ENCODE measurements at regions not wholly inside any gene's neighbourhood (a gene's known extent, or its start where the extent isn't known, plus 50 kb on each side); places are given as distances from the start of the nearest gene placed in this dataset.

DNA sequence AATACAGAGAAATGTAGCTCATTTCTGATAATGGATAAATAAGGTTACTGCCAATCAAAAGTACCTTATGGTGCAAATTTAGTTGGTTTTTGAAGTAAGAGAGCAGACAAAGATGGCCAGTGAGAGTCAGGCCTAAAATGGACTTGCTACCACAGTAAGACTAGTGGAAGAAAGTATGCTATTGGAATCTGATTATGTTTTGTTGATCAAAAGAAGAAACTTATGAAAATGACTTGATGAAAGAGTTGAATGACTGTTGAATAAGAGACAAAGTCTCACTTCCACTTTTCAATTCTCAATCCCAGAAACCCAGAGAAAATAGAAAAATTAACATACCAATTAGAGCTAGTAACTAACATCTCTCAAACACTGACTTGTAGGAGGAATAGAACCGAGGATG, 737.8 kb upstream of the INTU start:
- Histone ChIP-seq H3K4me3 (ENCODE audit: low read depth in 1 of 3, low read length in 3 of 3) (no peak overlapping the region), H3K4me1 (ENCODE audit: control insufficient read depth in 4 of 4, insufficient read depth in 4 of 4, low read length in 3 of 4) (no peaks in the 10 kb centered on the region), H3K9me3 (ENCODE audit: control insufficient read depth in 4 of 4, low read length in 3 of 4) (peaks cover 4 to 8% (median 6%) of the 10 kb centered on the region in 4 donors), H3K27me3 (ENCODE audit: control insufficient read depth in 4 of 4, insufficient read depth in 4 of 4, low read length in 3 of 4) (no peaks in the 10 kb centered on the region), H3K36me3 (ENCODE audit: control insufficient read depth in 4 of 4, insufficient read depth in 3 of 4, low read depth in 1 of 4, low read length in 3 of 4) (no peaks in the 10 kb centered on the region), H3K27ac (ENCODE audit: low read depth in 1 of 2, low read length in 2 of 2) (no peak overlapping the region), H3K9ac (ENCODE audit: low read depth in 1 of 2, low read length in 2 of 2) (no peak overlapping the region)
- WGBS, result 44% methylated on average over 1 of the region's 1 CpG
- no peak for TF ChIP-seq GABPA (IDR thresholded peaks at IDR 0.05 in 1 of 2, conservative IDR thresholded peaks at IDR 0.05 in 1 of 2)
- no peak for DNase-seq (ENCODE audit: low spot score)

- Histone ChIP-seq H3K9ac (ENCODE audit: low read depth in 1 of 2, low read length in 2 of 2) (no peak overlapping the region), H3K9me3 (ENCODE audit: control insufficient read depth in 4 of 4, low read length in 3 of 4) (peaks cover 4 to 8% (median 6%) of the 10 kb centered on the region in 4 donors), H3K27me3 (ENCODE audit: control insufficient read depth in 4 of 4, insufficient read depth in 4 of 4, low read length in 3 of 4) (no peaks in the 10 kb centered on the region), H3K4me1 (ENCODE audit: control insufficient read depth in 4 of 4, insufficient read depth in 4 of 4, low read length in 3 of 4) (no peaks in the 10 kb centered on the region), H3K36me3 (ENCODE audit: control insufficient read depth in 4 of 4, insufficient read depth in 3 of 4, low read depth in 1 of 4, low read length in 3 of 4) (no peaks in the 10 kb centered on the region), H3K4me3 (ENCODE audit: low read depth in 1 of 3, low read length in 3 of 3) (no peak overlapping the region), H3K27ac (ENCODE audit: low read depth in 1 of 2, low read length in 2 of 2) (no peak overlapping the region)
- TF ChIP-seq NR2F2 (IDR thresholded peaks at IDR 0.05) (no peak), HNF4A (conservative IDR thresholded peaks at IDR 0.05) (no peak), FOXA1 (IDR thresholded peaks at IDR 0.05) (no peak), FOXA2 (IDR thresholded peaks at IDR 0.05) (no peak)
- TF ChIP-seq, protein P1, sequence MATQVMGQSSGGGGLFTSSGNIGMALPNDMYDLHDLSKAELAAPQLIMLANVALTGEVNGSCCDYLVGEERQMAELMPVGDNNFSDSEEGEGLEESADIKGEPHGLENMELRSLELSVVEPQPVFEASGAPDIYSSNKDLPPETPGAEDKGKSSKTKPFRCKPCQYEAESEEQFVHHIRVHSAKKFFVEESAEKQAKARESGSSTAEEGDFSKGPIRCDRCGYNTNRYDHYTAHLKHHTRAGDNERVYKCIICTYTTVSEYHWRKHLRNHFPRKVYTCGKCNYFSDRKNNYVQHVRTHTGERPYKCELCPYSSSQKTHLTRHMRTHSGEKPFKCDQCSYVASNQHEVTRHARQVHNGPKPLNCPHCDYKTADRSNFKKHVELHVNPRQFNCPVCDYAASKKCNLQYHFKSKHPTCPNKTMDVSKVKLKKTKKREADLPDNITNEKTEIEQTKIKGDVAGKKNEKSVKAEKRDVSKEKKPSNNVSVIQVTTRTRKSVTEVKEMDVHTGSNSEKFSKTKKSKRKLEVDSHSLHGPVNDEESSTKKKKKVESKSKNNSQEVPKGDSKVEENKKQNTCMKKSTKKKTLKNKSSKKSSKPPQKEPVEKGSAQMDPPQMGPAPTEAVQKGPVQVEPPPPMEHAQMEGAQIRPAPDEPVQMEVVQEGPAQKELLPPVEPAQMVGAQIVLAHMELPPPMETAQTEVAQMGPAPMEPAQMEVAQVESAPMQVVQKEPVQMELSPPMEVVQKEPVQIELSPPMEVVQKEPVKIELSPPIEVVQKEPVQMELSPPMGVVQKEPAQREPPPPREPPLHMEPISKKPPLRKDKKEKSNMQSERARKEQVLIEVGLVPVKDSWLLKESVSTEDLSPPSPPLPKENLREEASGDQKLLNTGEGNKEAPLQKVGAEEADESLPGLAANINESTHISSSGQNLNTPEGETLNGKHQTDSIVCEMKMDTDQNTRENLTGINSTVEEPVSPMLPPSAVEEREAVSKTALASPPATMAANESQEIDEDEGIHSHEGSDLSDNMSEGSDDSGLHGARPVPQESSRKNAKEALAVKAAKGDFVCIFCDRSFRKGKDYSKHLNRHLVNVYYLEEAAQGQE (IDR thresholded peaks at IDR 0.05), result no peak
- TF ChIP-seq, protein P2, sequence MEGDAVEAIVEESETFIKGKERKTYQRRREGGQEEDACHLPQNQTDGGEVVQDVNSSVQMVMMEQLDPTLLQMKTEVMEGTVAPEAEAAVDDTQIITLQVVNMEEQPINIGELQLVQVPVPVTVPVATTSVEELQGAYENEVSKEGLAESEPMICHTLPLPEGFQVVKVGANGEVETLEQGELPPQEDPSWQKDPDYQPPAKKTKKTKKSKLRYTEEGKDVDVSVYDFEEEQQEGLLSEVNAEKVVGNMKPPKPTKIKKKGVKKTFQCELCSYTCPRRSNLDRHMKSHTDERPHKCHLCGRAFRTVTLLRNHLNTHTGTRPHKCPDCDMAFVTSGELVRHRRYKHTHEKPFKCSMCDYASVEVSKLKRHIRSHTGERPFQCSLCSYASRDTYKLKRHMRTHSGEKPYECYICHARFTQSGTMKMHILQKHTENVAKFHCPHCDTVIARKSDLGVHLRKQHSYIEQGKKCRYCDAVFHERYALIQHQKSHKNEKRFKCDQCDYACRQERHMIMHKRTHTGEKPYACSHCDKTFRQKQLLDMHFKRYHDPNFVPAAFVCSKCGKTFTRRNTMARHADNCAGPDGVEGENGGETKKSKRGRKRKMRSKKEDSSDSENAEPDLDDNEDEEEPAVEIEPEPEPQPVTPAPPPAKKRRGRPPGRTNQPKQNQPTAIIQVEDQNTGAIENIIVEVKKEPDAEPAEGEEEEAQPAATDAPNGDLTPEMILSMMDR (IDR thresholded peaks at IDR 0.05; ENCODE audit: low read depth, low read length, missing input control), result no peak
- 75% methylated on average over 2 of the region's 2 CpGs for WGBS
- no peak for DNase-seq (ENCODE audit: low spot score)
Measured at GRCh38 chr4:126895988-126896570, 736.7 kb upstream of the INTU start.

DNA sequence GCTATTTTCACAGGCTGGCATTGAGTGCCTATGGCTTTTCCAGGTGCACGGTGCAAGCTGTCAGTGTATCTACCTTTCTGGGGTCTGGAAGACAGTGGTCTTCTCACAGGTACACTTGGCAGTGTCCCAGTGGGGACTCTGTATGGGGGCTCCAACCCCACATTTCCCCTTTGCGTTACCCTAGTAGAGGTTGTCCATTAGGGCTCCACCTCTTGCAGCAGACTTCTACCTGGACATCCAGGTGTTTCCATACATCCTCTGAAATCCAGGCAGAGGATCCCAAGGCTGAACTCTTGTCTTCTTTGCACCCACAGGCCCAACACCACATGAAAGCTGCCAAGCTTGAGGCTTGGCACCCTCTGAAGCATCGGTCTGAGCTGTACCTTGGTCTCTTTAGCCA, 735.7 kb upstream of the INTU start:
- H3K9ac ChIP-seq (ENCODE audit: low read depth in 1 of 2, low read length in 2 of 2), result no peak overlapping the region
- no peaks in the 10 kb centered on the region for H3K27me3 ChIP-seq (ENCODE audit: control insufficient read depth in 4 of 4, insufficient read depth in 4 of 4, low read length in 3 of 4)
- H3K27ac ChIP-seq (ENCODE audit: low read depth in 1 of 2, low read length in 2 of 2), result no peak overlapping the region
- H3K4me3 ChIP-seq (ENCODE audit: low read depth in 1 of 3, low read length in 3 of 3), result no peak overlapping the region
- H3K4me1 ChIP-seq (ENCODE audit: control insufficient read depth in 4 of 4, insufficient read depth in 4 of 4, low read length in 3 of 4), result no peaks in the 10 kb centered on the region
- H3K9me3 ChIP-seq (ENCODE audit: control insufficient read depth in 4 of 4, low read length in 3 of 4), result peaks cover 4 to 8% (median 6%) of the 10 kb centered on the region in 4 donors
- no peak for DNase-seq (ENCODE audit: low spot score)
- H3K36me3 ChIP-seq (ENCODE audit: control insufficient read depth in 4 of 4, insufficient read depth in 3 of 4, low read depth in 1 of 4, low read length in 3 of 4), result no peaks in the 10 kb centered on the region
- 80% methylated on average over 3 of the region's 3 CpGs for WGBS
- no peak for TF ChIP-seq YY1 (IDR thresholded peaks at IDR 0.05)
- TF ChIP-seq EGR1 (IDR thresholded peaks at IDR 0.05; ENCODE audit: low read depth in 2 of 2), result no peak
- TF ChIP-seq, protein P1 (IDR thresholded peaks at IDR 0.05), result no peak
- TF ChIP-seq GABPA (IDR thresholded peaks at IDR 0.05 in 1 of 2, conservative IDR thresholded peaks at IDR 0.05 in 1 of 2), result no peak
- TF ChIP-seq TAF1 (conservative IDR thresholded peaks at IDR 0.05), result no peak
- TF ChIP-seq HNF4G (IDR thresholded peaks at IDR 0.05), result no peak
- no peak for TF ChIP-seq SP1 (IDR thresholded peaks at IDR 0.05)
- no peak for TF ChIP-seq RXRA (IDR thresholded peaks at IDR 0.05)
- TF ChIP-seq ATF3 (IDR thresholded peaks at IDR 0.05), result no peak
- TF ChIP-seq NR2F2 (IDR thresholded peaks at IDR 0.05), result no peak
- no peak for TF ChIP-seq HNF4A (conservative IDR thresholded peaks at IDR 0.05)
- TF ChIP-seq FOXA1 (IDR thresholded peaks at IDR 0.05), result no peak
- TF ChIP-seq, protein P3, sequence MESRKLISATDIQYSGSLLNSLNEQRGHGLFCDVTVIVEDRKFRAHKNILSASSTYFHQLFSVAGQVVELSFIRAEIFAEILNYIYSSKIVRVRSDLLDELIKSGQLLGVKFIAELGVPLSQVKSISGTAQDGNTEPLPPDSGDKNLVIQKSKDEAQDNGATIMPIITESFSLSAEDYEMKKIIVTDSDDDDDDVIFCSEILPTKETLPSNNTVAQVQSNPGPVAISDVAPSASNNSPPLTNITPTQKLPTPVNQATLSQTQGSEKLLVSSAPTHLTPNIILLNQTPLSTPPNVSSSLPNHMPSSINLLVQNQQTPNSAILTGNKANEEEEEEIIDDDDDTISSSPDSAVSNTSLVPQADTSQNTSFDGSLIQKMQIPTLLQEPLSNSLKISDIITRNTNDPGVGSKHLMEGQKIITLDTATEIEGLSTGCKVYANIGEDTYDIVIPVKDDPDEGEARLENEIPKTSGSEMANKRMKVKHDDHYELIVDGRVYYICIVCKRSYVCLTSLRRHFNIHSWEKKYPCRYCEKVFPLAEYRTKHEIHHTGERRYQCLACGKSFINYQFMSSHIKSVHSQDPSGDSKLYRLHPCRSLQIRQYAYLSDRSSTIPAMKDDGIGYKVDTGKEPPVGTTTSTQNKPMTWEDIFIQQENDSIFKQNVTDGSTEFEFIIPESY (IDR thresholded peaks at IDR 0.05), result no peak
- TF ChIP-seq MAX (IDR thresholded peaks at IDR 0.05), result no peak
- no peak for TF ChIP-seq FOXA2 (IDR thresholded peaks at IDR 0.05)
